GM19397 (cell line): ENCODE measurements at regions not wholly inside any gene's neighbourhood (a gene's known extent, or its start where the extent isn't known, plus 50 kb on each side); places are given as distances from the start of the nearest gene placed in this dataset.

Experiments
- ATAC-seq: cut with Tn5 transposase; IDR thresholded peaks from one replicate; pipeline ENCODE4 v1.9.1; 2021; ENCODE audit warnings: mild to moderate bottlenecking, moderate library complexity; ENCODE audit not compliant: unreplicated experiment

DNA sequence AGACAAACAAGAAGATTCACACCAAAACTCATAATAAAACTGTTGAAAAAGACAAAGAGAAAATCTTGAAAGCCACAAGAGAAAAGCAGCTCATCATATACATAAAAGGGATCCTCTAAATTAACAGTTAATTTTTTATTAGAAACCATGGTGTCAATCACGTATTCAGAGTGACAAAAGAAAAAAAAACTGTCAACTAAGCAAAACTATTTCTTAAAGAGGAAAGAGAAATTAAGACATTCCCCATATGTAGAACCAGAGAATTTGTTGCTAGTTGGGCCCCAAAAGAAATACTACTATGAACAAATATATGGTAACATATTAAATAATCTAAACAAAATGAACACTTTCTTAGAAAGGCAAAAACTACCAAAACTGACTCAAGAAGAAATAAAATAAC lies 74.3 kb upstream of the TENT5A start:
- ATAC-seq, result no peak

- no peak for ATAC-seq
These were observed 70.1 kb upstream of the TENT5A start for GRCh38 chr6:81822568-81822967.

- no peak for ATAC-seq
These were observed 69.0 kb upstream of the TENT5A start for GRCh38 chr6:81821449-81821848.

- ATAC-seq, result no peak
These were observed 68.5 kb upstream of the TENT5A start for GRCh38 chr6:81820980-81821379.

GRCh38 chr6:81820422-81820821 lies 67.9 kb upstream of the TENT5A start:
- no peak for ATAC-seq

- ATAC-seq, result no peak
These were observed 67.3 kb upstream of the TENT5A start for GRCh38 chr6:81819767-81820166.

- ATAC-seq, result no peak
These were observed 66.5 kb upstream of the TENT5A start for GRCh38 chr6:81818901-81819361.

GRCh38 chr6:81816380-81816779 lies 63.9 kb upstream of the TENT5A start:
- no peak for ATAC-seq

GRCh38 chr6:81814370-81815076 lies 62.0 kb upstream of the TENT5A start:
- no peak for ATAC-seq

DNA sequence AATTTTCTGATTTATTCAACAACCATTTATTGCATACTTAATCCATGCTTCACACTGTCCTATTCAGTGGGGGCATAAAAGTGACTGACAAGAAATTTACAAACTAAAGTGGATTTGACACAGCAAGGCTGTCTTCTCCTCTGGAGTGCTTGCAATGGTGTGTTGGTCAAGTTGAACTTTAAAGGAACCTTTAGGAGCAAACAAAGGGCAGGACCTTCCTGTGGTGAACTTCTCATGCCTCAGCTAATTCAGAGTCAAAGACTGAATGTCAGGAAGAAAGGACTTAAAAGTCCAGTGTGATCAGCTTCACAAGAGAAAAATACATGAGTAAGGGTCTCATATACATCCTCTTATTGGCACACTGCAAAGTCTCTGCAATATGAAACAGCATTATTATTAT lies 60.8 kb upstream of the TENT5A start:
- ATAC-seq, result no peak

DNA sequence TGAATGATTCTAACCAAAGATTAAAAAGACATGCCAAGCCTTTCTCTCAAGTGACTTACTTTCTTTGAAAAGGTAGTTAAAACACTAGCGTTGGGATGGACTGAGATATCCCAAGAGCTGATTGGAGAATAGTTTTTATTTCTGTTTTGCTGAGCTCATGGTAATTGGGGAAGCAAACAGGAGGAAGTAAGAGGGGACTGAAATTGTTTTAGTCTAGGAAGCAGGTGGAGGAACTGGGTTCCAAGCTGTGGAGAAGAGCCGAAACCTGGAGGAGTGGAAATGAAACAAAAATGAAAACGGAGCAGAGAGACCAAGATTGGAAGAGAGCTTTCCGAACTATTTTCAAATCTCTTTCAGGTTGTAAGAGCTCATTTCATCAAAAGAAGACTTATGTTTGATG lies 59.9 kb upstream of the TENT5A start:
- ATAC-seq, result no peak

- no peak for ATAC-seq
These were observed 56.5 kb upstream of the TENT5A start for GRCh38 chr6:81808851-81809570.

GRCh38 chr6:81806793-81807565 lies 54.5 kb upstream of the TENT5A start:
- ATAC-seq, result no peak

DNA sequence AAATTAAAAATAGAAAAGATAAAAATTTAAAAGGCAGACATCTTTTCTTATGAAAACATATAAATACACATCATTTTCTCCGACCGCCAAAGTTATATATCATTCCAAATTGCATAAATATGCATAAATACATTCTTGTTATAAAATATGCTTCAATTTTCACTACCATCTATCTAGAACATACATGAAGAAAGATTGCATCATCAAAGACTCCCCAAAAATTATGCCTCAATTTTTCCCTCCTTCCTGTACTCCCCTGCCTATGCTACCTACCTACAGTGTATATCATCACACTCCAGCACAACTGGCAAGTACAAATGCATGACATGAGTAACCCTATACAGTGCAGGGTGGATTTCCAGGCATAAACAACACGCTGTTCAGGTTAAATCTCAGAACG lies 49.9 kb upstream of the TENT5A start:
- no peak for ATAC-seq
